ENCODE measurements at regions not wholly inside any gene's neighbourhood (a gene's known extent, or its start where the extent isn't known, plus 50 kb on each side); places are given as distances from the start of the nearest gene placed in this dataset.

DNA sequence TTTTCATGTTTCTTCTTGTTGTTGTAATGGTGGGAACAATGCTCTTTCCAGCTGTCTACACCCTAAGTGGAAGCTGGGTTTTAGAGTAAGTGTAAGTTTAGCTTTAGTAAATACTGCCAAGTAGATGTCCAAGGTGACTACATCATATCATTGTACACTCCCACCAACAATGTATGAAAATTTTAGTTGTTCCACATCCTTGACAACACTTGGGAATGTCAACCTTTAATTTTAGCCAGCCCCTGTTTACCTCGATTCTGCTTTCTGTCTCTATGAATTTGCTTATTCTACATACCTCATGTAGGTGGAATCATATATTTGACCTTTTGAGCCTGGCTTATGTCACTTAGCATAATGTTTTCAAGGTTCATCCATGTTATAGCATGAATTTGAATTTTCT, 93.0 kb downstream of the MTPAP start:
- DNase-seq: no peak

- DNase-seq: no peak
These were observed 94.2 kb downstream of the MTPAP start for GRCh38 chr10:30254926-30255325.

- no peak for DNase-seq
These were observed 100.3 kb downstream of the MTPAP start for GRCh38 chr10:30248728-30249127.

- DNase-seq: no peak
These were observed 101.4 kb downstream of the MTPAP start for GRCh38 chr10:30247704-30248103.

DNA sequence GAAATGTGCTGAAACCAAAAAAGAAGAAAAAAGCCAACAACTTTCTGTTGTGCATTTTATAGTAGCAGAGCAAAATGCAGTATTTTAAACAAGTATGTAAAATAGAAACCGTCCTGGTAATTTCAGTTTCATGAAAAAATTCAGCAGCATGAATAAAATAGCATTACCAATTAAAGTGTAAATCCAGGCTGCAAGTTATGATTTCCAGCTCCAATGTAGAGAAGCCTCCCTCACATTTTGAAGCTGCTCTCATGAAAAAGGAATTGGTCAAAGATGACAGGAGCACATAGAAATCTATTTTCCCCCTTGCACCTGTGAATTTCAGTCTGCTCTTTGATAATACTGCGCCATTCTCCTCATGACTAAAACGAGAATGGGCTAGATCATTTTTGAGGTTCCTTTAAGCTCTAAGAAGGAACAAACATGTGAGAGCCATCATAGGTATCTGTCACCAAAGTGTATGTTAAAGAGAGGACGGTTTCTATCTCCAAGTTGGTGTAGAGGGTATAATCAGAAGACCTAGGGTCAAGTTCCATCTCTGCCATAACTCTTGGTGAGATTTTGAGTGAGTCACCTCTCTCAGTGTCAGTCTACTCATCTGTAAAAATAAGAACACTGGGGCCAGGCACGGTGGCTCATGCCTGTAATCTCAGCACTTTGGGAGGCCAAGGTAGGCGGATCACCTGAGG, 107.5 kb downstream of the MTPAP start:
- no peak for DNase-seq

DNA sequence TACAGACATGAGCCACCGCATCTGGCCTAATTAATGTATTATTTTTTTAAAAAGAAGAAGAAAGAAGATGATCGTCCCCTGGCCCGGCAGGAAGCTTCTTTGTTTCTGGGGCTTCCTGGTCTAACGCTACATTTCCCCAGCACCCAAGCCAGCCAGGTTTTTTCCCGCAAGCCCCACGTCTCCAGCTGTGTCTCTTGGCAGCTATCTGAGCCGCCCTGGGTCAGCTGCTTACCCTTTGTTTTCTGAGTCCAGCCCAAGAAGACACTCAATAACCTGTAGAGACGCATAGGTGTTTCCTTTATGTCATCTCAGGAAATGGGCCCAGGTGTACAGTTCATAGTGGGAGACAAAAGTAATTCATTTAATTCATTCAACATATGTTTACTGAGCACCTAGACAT, 110.2 kb downstream of the MTPAP start:
- no peak for DNase-seq

DNA sequence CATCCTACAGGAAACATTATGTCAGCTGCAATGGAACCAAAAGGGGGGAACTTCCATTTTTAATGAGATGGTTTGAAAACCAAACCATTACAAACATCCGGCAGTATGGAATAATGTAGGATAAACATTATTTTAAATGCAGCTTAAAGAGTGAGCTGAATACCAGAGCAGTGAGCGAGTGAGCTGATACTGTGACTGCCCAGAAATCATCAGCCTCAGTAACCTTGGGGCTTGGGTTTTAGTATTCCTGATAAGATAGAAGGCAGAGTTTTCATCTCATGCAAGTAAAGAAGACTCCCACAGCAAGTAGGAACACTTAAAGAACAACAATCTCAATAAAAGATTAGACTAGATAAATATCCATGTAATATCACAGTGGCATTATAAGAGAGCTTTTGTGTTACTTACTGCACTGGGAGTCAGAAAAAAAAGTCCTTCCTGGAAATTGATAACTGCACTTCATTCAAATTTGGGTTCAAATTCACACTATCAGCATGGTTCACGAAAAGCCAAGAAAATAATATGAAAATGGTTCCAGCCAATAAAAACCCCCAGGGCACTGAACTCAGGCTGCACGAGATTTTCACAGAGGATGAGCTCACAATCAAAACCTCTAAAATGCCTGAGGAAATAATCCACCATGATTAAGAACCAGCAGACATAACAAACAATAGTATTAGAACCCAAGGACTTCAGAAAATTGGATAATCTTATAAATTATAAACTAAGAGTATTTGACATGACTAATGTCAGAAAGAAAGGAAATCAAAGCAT, 115.7 kb downstream of the MTPAP start:
- DNase-seq: no peak

DNA sequence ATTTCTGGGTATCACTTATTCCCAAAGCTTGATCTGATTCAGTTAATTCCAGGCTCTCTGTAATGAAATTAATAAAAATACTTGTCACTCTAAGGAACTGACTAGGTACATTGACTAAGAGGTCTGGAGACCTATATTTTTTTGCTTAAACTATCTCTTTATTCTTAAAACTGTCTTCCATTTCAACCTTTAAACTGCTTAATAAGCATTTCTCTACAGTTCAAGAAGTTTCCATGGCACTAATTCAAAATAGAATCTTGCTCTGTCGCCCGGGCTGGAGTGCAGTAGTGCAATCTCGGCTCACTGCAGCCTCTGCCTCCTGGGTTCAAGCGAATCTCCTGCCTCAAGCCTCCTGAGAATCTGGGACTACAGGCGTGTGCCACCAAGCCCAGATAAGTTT, 117.4 kb downstream of the MTPAP start:
- no peak for DNase-seq

- no peak for DNase-seq
These were observed 117.9 kb downstream of the MTPAP start for GRCh38 chr10:30231071-30231652.

GRCh38 chr10:30229536-30229935, 119.5 kb downstream of the MTPAP start:
- no peak for DNase-seq

- DNase-seq: no peak
These were observed 120.6 kb downstream of the MTPAP start for GRCh38 chr10:30228417-30229036.

DNA sequence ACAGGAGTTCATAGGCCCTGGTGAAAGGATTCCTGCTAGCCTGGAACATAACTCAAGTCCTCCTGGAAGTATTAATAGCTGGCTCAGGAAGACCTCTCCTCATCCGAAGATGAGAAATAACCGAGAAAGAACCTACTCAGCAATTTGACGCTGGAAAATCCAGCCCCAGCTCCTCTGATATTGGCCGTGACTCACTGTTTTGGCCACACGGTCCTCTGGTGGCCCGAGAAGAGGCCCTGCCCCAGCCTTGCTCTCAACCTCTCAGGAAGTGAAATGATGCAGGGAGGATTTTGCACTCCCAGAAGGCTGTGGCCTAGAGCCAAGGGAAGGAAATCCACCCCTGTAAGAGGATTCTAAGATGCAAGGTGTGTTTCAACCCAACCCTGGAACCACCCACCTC, 121.6 kb downstream of the MTPAP start:
- no peak for DNase-seq

GRCh38 chr10:30219971-30220751, 128.9 kb downstream of the MTPAP start:
- no peak for DNase-seq

DNA sequence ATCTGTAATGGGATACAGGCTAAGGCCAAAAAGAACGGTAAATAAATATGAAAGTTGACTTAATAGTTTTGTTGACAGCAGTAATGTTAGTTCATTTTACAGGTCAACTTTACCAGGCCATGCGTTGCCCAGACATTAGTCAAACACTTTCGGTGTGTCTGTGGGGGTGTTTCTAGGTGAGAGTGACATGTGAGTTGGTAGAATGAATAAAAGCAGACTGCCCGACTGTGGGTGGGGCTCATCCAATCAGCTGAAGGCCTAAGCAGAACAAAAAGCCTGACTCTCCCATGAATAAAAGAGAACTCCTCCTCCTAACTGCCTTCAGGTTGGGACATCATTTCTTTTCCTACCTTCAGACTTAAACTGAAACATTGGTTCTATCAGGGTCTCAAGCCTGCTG, 132.3 kb downstream of the MTPAP start:
- no peak for DNase-seq

- no peak for DNase-seq
These were observed 133.5 kb downstream of the MTPAP start for GRCh38 chr10:30215623-30216022.

- no peak for DNase-seq
These were observed 133.9 kb downstream of the MTPAP start for GRCh38 chr10:30215141-30215540.

DNA sequence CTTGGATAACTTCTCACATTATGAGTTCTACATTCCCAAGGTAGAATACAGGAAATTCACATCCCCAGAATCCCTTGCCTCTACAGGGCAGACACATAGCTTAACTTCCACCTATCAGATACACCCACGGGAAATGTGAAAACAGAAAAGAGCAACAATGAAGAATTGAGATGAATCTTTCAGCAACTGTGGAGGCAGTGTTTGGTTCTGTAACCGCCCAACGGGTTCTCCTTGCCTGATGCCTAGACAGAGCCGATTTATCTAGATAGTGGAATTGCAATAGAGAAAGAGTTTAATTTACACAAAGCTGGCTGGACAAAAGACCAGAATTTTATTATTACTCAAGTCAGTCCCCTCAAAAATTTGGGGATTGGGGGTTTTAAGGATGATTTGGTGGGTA, 138.8 kb downstream of the MTPAP start:
- DNase-seq: no peak

- no peak for DNase-seq
These were observed 140.7 kb downstream of the MTPAP start for GRCh38 chr10:30208330-30208729.

DNA sequence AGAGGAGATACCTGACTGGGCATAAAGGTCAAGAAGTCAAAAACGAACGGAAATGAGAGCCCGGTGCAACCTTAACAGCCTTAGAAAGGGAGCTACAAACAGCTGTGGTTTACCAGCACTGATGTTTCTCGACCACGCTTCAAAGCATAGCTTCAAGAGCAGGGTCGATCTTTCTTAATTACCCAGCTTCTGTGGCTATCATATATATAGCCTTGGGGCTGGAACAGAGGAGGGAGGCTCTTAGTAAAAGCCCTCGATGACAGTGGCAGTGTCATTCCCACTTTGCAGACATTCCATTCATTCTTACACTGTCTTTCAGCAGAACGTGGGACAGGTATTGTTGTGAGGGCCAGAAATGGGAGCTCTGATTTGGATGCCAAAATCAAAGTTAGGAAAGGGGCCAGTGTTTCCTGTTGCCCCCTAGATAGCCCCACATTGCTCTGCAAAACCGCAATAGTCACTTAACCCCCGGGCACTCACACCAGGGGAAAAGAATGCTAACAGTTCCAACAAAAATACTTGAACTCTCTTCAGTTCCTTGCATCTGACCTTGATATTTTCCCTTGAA, 141.5 kb downstream of the MTPAP start:
- DNase-seq: no peak

DNA sequence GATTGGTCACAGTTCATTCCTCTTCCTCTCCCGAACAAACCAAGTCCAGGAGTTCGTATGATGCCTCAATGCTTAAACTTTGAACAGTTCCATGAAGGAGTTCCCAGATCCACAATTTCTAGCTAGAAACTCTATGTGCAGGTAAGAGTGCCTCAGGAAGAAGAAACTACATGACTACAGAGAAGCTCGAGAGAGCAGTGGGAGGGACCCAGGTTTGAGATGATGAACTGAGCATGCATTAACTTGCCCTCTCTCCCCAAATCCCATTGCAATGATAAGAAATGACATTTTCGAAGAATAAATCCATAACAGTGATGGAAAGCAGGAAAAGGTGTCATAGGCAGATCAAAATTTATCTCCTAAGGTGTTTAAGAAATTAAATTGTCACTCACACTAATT, 140.6 kb upstream of the JCAD start:
- DNase-seq: no peak

DNA sequence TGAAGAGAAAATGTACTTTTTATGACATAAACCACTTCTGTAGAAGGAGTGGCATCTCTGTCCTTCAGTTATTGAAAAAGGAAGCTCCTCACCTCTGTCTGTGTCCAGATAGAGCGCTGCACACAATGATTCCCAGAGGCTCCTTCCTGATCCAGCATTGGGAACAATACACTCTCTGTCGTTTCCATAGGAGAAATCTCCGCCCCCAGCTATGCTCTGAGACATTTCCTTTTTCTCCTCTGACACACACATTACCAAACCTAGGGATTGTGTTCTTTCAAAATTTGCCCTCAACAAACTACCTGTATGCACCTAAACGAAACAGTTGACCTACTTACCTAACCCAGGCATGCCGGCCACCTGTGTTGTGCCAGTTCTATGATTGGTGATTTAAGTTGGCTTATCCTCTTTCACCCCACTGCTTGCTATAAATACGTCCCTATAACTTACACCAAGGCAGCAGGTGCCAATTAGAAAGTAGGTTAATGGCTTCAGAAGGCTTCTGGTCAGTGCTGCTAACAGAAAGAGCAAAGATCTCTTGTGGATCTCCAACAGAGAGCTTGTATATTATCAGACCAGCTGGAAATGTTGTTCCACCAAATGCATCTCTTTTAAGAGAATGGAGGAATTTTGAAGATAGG, 140.1 kb upstream of the JCAD start:
- DNase-seq: no peak

- no peak for DNase-seq
These were observed 137.8 kb upstream of the JCAD start for GRCh38 chr10:30197186-30197585.

Data from NCI-H1092 (cell line).